H1 (cell line): ENCODE measurements at regions not wholly inside any gene's neighbourhood (a gene's known extent, or its start where the extent isn't known, plus 50 kb on each side); places are given as distances from the start of the nearest gene placed in this dataset.

Experiments
- BCL11A ChIP-seq, 2 experiments: IDR thresholded peaks; one replicate each; pipeline ENCODE4 v1.6.1; 2011; ENCODE audit warnings: low read depth in 2 of 2, low read length in 2 of 2, mild to moderate bottlenecking in 2 of 2
- CTBP2 ChIP-seq: IDR thresholded peaks from 2 replicates; pipeline ENCODE4 v1.7.0; 2011; ENCODE audit warnings: borderline replicate concordance, mild to moderate bottlenecking, moderate library complexity, mixed read lengths, low read length; ENCODE audit not compliant: insufficient read depth, insufficient read length
- POLR2A ChIP-seq, 2 experiments: IDR thresholded peaks; 1 replicate in 1 of 2; 2 replicates in 1 of 2; pipeline ENCODE4 v1.6.1; 2011; ENCODE audit warnings: low read depth in 2 of 2, low read length in 2 of 2, mild to moderate bottlenecking in 2 of 2; ENCODE audit errors: control extremely low read depth in 1 of 2
- POLR2AphosphoS5 ChIP-seq: IDR thresholded peaks from 2 replicates; pipeline ENCODE4 v1.6.1; 2011; ENCODE audit warnings: low read depth, low read length
- RAD21 ChIP-seq, 2 experiments: IDR thresholded peaks in 1 of 2; conservative IDR thresholded peaks in 1 of 2; 2 replicates each; pipeline ENCODE4 v1.6.1; 2011; ENCODE audit warnings: low read depth in 2 of 2, low read length in 2 of 2, improper control_type of control experiment in 1 of 2, inconsistent platforms in 1 of 2, mild to moderate bottlenecking in 1 of 2, moderate library complexity in 1 of 2
- SP1 ChIP-seq: IDR thresholded peaks from 2 replicates; pipeline ENCODE4 v1.6.1; 2011; ENCODE audit warnings: low read depth, low read length
- TF ChIP-seq, protein P1 (sequence below): IDR thresholded peaks from 2 replicates; pipeline ENCODE4 v1.6.1; 2011; ENCODE audit warnings: low read depth, mild to moderate bottlenecking, low read length; ENCODE audit not compliant: insufficient read depth
- TF ChIP-seq, protein P2 (sequence below), 3 experiments: IDR thresholded peaks; 1 replicate in 2 of 3; 2 replicates in 1 of 3; pipeline versions ENCODE4 v1.5.1 to v1.6.1; 2011; ENCODE audit warnings: low read length in 3 of 3, mild to moderate bottlenecking in 3 of 3, inconsistent platforms in 2 of 3, low read depth in 1 of 3, moderate library complexity in 1 of 3; ENCODE audit not compliant: insufficient read depth in 1 of 3; ENCODE audit errors: control extremely low read depth in 1 of 3
- TF ChIP-seq, protein P3 (sequence below): IDR thresholded peaks from 2 replicates; pipeline ENCODE4 v1.6.1; 2012; ENCODE audit warnings: inconsistent platforms

DNA sequence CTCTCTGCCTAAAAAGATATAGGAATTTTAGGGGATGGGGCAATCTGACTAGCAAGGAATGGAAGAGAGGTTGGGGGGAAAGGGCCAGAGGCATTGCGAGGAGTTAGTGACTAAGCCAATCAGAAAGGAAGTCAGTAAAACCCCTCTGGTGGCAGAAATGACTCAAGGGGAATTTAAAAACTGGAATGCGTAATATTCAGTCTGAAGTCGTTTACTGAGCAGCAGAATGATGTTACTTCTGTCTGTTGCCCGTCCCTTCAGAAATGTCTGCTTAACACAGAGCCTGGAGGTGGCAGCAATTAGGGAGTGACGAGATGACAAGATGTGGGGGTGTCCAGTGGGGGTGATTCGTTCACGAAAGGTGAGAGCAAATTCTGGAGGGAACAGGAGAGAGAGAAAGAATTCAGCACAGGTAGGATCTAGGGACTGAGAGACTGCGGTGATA lies 107.7 kb upstream of the CLMP start:
- TF ChIP-seq, protein P1, sequence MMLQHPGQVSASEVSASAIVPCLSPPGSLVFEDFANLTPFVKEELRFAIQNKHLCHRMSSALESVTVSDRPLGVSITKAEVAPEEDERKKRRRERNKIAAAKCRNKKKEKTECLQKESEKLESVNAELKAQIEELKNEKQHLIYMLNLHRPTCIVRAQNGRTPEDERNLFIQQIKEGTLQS: no peak
- TF ChIP-seq POLR2A (IDR thresholded peaks at IDR 0.05; ENCODE audit: control extremely low read depth in 1 of 2, low read depth in 2 of 2, low read length in 2 of 2): no peak
- no peak for TF ChIP-seq SP1
- no peak for TF ChIP-seq RAD21 (IDR thresholded peaks at IDR 0.05 in 1 of 2, conservative IDR thresholded peaks at IDR 0.05 in 1 of 2; ENCODE audit: low read depth in 2 of 2, low read length in 2 of 2)
- TF ChIP-seq, protein P2, sequence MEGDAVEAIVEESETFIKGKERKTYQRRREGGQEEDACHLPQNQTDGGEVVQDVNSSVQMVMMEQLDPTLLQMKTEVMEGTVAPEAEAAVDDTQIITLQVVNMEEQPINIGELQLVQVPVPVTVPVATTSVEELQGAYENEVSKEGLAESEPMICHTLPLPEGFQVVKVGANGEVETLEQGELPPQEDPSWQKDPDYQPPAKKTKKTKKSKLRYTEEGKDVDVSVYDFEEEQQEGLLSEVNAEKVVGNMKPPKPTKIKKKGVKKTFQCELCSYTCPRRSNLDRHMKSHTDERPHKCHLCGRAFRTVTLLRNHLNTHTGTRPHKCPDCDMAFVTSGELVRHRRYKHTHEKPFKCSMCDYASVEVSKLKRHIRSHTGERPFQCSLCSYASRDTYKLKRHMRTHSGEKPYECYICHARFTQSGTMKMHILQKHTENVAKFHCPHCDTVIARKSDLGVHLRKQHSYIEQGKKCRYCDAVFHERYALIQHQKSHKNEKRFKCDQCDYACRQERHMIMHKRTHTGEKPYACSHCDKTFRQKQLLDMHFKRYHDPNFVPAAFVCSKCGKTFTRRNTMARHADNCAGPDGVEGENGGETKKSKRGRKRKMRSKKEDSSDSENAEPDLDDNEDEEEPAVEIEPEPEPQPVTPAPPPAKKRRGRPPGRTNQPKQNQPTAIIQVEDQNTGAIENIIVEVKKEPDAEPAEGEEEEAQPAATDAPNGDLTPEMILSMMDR (IDR thresholded peaks at IDR 0.05; ENCODE audit: control extremely low read depth in 1 of 3, insufficient read depth in 1 of 3, low read depth in 1 of 3, low read length in 3 of 3): no peak; a peak in 1 of 4 replicates
- TF ChIP-seq CTBP2: no peak
- TF ChIP-seq, protein P3, sequence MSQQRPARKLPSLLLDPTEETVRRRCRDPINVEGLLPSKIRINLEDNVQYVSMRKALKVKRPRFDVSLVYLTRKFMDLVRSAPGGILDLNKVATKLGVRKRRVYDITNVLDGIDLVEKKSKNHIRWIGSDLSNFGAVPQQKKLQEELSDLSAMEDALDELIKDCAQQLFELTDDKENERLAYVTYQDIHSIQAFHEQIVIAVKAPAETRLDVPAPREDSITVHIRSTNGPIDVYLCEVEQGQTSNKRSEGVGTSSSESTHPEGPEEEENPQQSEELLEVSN: no peak
- no peak for TF ChIP-seq BCL11A (IDR thresholded peaks at IDR 0.05; ENCODE audit: low read depth in 2 of 2, low read length in 2 of 2)
- no peak for TF ChIP-seq POLR2AphosphoS5
